ENCODE measurements at regions not wholly inside any gene's neighbourhood (a gene's known extent, or its start where the extent isn't known, plus 50 kb on each side); places are given as distances from the start of the nearest gene placed in this dataset.

GRCh38 chr5:155947394-155948062, 379.4 kb upstream of the SGCD start:
- TF ChIP-seq CTCF (IDR thresholded peaks at IDR 0.05) (no peak), POLR2A (IDR thresholded peaks at IDR 0.05) (no peak)
